SK-N-SH treated with all-trans-retinoic acid at 6 μM for 48 hours (cell line): ENCODE measurements at regions not wholly inside any gene's neighbourhood (a gene's known extent, or its start where the extent isn't known, plus 50 kb on each side); places are given as distances from the start of the nearest gene placed in this dataset.

Experiments
- RARB ChIP-seq: fragments of 250-450 bp; sonication (Bioruptor Pico); IDR thresholded peaks from 2 replicates; pipeline ENCODE4 v1.8.0; 2021; ENCODE audit warnings: mild to moderate bottlenecking, moderate library complexity
- TCF4 ChIP-seq: fragments of 250-450 bp; sonication (Bioruptor Pico); IDR thresholded peaks from 2 replicates; pipeline ENCODE4 v1.8.0; 2021; ENCODE audit warnings: mild to moderate bottlenecking, moderate library complexity, borderline replicate concordance
- TOX ChIP-seq: fragments of 250-450 bp; sonication (Bioruptor Pico); IDR thresholded peaks from 2 replicates; pipeline ENCODE4 v1.8.0; 2021; ENCODE audit warnings: mild to moderate bottlenecking, moderate library complexity, borderline replicate concordance

GRCh38 chr11:92670308-92670890 is 299.1 kb upstream of the MTNR1B start:
- TF ChIP-seq TCF4 (no peak), TOX (CRISPR knock-in tag) (no peak), RARB (CRISPR knock-in tag) (no peak)
